HG03108 (cell line): ENCODE measurements at regions not wholly inside any gene's neighbourhood (a gene's known extent, or its start where the extent isn't known, plus 50 kb on each side); places are given as distances from the start of the nearest gene placed in this dataset.
"Not testable (repeated sequence)": the region's sequence is repeated elsewhere in the genome, so short reads cannot be mapped to it uniquely, and the experiment has no call there.

Source experiments
- ATAC-seq: cut with Tn5 transposase; IDR thresholded peaks from one replicate; pipeline ENCODE4 v1.9.1; 2021; ENCODE audit warnings: moderate library complexity; ENCODE audit not compliant: unreplicated experiment

DNA sequence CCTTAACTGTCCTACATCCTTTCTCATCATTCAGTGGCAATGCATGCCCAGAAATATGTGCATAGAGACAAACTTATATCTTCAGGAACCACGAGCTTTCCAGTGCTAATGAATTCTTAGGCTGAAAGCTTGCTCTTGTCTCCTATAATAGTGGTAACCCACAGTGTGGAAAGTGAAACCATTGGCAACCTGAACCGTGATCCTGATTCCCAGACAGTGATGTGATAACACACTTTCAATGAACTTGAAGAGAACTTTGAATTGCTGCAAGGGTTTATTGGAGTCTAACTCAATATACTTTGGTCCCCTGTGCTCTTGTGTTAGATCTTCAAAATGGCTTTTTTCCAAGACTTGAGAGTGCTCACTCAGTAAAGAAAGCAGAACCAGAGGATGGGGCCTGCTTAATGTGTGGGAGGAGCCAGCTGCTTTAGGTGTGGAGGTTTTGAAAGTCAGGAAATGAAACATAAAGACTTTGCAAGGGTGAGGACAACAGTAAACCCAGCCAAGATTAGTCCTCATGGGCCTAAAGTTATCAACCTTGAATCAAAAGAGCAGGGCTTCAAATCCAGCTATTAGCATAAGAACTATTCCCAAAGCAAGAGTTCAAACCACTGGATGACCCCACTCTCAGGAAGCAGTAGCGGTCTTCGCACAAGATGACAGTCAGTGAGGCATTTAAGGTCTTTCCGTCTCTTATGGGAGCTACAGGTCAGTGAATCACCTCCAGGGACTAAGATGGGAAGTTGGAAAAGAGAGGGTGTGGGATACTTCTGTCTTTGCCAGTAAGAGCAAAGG lies 332.4 kb upstream of the NRP1 start:
- ATAC-seq, result no peak

DNA sequence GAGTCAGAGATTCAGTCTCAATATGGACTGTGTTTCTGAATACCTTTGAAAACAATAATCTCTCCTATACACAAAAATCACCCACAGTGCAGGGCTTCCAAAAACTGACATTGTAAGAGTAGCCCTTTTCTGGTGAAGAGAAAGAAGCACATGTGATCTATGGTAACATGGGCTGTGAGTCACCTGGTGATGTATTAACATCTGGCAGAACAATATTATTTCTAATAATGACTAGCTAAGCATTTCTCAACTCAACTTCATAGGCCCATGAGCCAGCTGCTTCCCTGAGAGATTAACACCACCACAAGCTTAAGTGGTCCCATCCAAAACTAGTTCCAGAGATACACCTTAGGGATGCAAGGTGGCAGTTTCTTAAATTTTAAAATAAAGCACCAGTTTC lies 331.0 kb upstream of the NRP1 start:
- no peak for ATAC-seq

DNA sequence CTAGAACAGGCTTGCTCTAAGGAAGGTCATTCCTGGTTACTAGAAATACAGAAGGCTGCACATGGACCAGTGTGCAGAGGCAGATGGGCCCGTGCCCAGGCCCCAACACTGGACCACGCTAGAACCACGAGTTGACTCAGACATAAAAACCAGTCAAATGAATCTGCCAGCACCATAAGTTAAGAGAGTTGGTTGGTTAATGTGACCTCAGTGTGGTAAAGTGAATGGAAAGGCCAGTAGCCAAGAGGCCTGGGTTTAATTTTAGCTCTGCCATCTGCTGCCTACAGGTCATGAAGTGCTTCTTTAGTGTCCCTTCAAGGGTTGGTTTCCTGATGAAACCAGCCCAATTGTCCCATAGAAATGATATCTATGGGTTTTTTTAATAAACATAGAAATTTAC lies 329.6 kb upstream of the NRP1 start:
- no peak for ATAC-seq

DNA sequence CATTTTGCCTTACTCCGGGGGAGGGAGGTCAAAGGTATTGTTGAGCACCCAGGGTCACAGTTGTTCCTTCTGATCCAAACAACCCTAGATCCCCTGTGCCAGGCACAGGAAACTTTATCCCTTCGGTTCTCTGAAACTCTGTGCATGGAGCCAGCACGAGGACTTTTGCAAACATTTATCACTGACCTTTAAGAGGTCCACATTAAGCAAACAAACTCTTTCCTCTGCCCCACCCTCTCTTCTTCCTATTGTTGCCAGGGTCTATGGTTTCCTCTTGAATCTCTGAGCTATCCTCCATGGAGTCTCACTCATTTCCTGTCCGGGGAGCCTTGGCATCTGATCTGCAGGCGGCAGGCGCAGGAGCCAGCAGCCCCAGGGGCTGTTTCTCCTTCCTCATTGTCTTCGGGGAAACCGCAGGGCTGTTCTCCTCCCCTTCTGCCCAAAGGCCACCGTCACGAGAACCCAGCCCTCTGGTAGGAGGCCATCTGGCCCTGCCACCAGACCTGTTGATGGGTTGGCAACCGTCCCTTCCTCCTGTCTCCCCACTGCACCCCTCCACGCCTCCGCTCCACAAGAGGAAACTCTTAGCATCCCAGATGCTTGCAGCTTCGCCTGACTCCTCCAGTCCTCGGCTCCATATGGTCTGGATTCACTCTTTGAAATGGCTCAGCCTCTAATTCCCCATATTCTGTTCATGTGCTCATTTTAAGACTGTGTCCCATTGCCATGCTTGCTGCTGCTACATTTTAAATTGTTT lies 327.3 kb upstream of the NRP1 start:
- ATAC-seq, result no peak

DNA sequence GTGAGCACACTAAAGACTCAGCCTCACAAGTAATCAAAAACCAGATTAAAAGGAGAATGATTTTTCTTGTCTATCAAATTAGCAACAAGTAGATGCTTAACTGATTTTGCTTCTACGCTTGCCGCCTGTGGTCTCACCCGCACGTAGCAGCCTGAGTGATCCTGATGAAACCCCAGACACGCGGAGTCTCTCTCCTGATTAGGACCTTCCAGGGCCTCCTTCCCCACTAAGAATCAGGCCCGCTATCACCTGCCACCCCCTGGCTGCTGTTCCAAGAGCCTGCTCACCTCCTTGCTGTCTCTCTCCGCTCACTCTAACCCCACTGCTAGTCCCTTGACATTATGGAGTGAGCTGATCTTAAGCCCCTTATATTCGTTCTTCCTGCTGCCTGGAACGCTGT lies 325.9 kb upstream of the NRP1 start:
- no peak for ATAC-seq

DNA sequence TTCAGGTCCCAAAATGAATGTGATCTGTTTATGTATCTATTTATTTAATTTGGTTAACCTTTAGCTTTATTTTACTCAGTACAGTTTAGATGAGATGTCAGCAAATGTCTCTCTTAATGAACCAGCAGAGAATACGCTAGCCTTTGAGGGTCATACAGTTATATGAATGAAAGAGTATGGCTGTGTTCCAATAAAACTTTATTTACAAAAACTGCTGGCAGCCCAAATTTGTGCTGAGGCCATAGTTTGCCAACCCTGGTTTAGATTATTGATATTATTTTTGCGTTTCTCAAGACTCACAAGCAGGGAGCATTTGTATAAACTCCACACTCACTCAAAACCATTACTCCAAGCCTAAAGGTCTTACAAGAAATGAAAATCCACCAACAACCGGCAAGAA lies 323.4 kb upstream of the NRP1 start:
- no peak for ATAC-seq

DNA sequence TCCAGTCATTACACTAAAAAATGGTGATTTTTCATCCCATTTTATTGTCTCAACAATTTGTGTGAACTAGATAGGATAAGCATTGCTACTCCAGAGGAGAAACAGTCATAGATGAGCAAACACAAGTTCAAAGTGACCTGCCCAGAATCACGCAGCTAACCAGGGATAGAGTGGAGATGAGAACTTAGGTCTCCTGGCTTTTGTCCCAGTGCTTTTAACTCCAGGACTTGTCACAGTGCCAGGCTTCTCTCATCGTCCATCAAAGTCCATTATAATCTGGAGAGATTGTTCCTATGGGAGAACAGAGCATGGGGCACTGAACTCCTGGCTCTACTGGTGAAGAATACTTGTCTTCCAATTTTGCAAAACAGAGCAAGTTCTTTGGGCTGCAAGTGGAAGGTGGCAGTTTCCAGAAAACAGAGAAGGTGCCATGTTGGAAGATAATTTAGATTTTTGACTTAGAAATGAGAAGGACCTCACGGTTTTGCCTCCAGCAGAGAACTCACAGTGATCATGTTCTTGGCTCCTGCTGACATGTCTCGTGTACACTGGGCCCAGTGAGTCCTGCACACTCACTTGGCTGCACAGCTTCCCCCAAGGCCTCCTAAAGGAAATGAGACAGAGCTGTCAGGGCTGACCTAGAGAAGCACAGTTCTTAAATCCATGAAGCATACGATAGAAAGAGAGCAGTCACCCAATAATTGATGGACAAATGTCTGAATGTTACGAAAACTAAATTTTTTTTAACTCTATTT lies 322.9 kb upstream of the NRP1 start:
- no peak for ATAC-seq

DNA sequence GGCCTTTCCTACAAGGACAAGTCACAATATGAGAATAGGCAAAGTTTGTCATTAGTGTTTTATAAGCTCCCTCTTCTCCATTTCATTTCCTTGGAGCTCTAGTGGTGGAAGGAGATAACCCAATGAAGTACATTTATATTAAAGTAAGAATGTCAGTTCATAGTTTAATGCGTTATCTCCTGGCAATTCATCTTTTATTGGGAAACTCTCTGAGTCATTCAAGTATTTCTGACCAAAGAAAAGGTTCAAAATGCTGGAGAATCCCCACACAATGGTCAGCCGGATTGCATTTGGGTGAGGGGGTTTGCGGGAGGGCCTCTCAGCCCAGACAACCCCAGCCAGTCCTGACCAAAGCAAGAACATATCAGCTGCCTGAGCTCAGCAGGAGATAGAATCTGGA lies 321.5 kb upstream of the NRP1 start:
- ATAC-seq, result no peak

DNA sequence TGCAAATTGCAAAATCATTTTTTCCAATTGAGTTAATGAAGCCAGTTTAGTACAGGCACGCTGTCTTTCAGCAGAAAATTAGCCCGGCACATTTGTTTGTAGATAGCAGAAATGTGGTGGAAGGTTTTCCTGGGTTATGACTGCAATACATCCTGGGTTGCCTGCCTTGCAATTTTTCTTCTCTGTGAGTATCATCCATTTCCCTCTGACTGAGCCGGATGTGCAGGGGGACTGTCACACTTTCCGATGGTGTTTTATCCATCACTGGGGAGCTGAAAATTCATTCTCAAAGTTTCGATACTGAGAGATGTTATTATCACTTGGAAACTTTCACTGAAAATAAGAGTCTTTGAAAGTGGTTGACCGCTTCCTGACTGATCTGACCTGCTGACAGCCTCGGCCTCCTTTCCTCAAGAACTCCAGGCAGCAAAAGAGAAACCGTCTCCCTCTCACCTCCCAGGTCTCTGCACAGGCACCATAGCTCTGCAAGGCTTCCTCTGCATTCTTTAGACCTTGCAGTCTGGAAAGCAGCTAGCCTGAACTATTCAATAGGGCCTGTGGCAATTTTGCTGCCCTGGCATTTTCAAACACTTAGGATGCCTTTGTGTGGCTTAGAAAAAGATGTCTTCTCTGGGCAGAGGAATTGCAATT lies 320.8 kb upstream of the NRP1 start:
- no peak for ATAC-seq

DNA sequence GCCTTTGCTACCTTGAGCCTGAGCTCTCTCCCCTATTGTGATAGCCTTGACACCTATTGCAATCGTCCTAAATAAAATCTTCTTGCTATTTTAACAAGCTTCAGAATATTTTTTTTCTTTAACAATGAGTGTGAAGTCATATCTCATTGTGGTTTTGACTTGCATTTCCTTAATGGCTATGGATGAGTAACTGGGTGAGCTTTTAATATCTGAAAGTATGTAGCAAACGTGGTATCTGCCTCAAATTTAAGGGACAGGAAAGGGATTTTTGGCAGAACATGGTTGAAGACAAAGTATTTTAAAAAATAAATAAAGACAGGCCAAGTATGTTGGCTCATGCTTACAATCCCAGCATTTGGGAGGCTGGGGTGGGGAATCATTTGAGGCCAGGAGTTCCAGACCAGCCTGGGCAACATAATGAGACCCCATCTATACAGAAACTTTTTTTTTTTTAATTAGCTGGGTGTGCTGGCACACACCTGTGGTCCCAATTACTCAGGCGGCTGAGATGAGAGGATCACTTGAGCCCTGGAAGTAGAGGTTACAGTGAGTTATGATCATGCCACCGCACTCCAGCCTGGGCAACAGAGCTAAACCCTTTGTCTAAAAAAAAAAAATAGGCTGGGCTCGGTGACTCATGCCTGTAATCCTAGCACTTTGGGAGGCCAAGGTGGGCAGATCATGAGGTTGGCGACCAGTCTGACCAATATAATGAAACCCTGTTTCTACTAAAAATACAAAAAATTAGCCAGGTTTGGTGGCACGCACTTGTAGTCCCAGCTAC lies 319.3 kb upstream of the NRP1 start:
- no peak for ATAC-seq

DNA sequence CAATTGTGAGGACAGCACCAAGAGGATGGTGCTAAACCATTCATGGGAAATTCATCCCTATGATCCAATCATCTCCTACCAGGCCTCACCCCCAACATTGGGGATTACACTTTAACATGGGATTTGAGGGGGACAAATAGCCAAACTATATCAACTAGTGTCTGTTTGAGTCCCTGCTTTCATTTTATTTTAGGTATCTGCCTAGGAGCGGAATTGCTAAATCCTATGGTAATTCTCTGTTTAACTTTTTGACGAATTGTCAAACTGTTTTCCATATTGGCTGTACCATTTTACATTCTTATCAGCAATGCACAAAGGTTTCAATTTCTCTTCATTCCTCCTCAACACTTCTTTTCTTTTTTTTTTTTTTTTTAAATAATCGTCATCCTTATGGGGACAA lies 318.4 kb upstream of the NRP1 start:
- no peak for ATAC-seq

DNA sequence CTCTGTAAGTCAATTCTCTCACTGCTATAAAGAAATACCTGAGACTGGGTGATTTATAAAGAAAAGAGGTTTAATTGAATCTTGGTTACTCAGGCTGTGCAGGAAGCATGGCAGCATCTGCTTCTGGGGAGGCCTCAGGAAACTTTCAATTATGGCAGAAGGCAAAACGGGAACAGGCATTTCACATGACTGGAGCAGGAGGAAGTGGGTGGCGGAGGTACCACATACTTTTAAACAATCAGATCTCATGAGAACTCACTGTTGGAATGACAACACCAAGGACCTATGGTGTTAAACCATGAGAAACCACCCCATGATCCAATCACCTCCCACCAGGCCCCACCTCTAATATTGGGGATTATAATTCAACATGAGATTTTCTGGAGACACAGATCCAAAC lies 315.7 kb upstream of the NRP1 start:
- ATAC-seq, result not testable (repeated sequence)

DNA sequence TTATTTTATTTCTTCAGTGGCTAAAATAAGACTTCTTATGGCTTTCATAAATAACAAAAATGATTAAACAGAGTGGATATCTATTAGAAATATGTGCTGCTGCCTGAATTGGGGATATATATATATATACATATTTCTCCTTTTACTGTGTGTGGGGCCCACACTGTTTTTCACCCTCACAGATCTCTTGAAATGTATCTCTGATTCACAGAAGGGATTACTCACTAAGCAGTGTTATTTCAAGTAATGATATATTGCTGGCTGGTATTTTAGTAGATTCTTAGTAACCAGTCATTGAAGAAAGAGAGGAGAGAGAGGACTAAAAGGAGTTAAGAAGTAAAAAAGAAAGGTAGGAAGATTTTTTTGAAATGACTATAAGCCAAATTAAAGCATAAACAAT lies 308.6 kb upstream of the NRP1 start:
- ATAC-seq, result no peak

DNA sequence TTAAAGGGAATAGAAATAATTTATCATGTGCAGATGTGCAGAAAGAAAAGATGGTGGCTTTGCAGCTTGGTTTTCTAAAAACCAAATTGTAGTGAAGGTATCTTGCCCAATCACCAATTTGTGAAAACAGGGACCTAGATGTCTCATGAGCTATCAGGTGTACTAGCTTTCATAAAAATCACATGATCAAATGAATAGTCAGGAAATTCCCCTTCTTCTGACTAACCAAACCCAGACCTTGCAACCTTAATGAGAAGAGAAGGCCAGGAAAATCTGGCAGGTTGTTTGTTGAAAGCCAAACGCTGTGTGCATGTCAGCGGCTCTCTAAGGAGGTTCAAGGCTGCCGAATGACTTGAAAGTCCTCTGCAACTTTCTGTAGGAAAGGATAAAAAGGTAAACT lies 304.4 kb upstream of the NRP1 start:
- ATAC-seq, result no peak

DNA sequence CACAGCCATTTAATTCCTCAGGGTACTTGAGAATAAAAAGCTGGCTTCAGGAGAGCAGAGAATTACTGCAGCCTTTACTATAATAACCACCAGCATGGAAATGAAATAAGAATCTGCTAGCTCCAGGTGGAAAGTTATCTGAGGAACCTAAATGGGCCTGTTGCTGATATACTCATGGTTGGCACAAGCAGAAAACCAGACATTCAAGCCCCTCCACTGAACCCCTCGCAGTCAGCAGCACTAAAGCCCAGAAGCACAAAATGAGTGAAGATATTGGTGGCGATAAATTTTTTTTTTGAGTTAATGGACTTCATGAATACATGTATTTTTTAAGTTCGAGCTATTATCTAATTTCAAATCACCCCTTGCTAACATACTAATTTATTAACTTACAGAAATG lies 303.9 kb upstream of the NRP1 start:
- no peak for ATAC-seq

DNA sequence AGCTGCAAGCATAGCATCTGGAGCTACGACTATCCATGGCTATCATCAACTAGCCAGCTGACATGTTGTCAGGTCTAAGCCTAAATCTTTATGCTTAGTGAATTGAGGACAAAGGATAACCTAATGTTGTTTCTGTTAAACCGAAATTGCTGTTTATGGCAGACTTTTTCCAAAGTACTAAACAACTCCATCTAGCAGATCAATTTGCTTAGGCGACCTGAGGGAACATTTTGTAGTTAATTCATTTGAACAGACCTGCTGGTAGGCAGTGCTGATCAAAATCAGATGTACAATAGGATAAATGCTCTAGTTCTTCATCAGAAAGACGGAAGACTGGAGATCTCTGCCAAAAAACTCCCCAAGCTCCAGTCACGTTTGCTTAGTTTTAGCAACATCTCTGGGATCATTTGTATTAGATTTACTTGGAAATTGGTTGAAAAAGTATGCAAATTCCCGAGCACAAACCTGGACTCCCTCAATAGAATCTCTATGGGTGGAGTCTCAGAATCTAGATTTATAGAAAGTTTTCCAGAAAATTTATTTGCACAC lies 301.6 kb upstream of the NRP1 start:
- no peak for ATAC-seq

DNA sequence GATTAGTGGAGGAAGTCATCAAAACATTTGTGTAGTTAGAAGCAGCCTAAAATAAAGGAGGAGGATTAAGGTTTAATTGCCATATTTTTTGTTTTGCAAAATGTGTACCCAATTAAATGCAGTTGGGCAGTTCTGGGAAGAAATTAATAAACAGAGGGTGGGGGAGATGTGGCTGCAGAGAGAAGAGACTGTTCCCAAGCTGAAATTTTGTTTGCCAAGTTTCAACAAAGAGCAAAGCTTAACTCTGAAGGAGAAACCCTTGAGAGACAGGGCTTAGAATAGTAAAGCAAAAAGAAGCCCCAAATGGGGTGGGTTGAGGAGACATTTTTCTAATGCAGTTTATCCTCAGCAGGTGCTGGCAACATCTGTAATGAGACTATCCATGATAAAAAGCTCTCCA lies 298.0 kb upstream of the NRP1 start:
- ATAC-seq, result no peak

DNA sequence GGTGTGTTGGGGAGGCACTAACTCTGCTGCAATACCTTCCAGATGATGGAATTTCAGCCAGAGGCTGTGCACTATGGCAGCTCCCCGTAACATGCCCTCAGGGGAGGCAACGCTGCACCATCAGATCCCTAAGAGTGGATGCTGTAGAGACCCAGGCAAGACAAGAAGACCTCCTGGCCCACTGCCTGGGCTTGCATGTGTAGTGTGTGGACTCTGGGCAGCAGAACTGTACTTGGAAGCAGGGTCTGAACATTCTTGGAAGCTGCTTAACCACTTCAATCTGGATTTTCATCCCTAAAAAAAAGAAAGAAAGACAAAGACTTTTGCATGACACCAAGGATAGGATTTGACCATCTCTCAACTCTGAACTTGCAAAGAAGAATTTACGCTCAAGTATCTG lies 297.5 kb upstream of the NRP1 start:
- no peak for ATAC-seq

DNA sequence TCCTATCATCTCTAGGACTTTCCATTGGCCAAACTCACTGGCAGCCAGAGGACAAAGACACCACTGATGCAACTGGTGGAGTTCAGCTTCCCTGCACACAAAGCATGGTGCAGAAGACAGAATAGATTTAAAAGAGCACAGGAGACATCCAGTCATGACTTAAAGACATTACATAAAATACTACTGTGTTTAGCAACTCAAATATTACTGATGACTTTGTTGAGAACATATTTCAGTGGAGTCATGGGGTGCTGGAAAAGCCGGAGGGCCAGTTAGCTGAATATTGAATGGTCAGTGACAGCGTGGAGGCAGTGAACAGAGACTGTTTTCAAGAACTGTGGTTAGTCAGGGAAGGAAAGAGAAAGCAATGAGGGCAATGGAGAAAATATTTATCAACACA lies 296.3 kb upstream of the NRP1 start:
- no peak for ATAC-seq

DNA sequence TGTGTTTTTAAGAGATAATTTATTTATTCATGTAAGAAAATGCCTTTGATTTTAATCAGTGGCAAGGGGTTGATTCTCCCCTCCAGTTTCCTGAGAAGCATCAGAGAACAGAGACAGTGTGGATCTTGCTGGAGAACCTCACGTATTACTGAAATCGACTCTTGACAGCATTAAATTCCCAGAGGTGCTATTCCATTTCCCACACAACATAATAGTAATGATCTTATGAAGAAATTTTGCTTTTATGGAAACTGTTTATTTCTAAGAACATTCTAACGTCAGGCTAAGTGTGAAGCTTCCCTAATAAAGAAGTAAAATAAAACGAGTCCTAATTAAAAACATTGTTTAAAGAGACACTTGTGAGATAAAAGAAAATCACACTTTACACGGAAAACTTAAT lies 293.1 kb upstream of the NRP1 start:
- no peak for ATAC-seq
